ENCODE measurements at regions not wholly inside any gene's neighbourhood (a gene's known extent, or its start where the extent isn't known, plus 50 kb on each side); places are given as distances from the start of the nearest gene placed in this dataset.

- TF ChIP-seq POLR2A (IDR thresholded peaks at IDR 0.05; ENCODE audit: low read length) (no peak), GATA1 (IDR thresholded peaks at IDR 0.05; ENCODE audit: low read depth, low read length) (no peak)
These were observed 196.6 kb downstream of the UTP18 start for GRCh38 chr17:51456942-51457341.
